NCI-H526 (cell line): ENCODE measurements at regions not wholly inside any gene's neighbourhood (a gene's known extent, or its start where the extent isn't known, plus 50 kb on each side); places are given as distances from the start of the nearest gene placed in this dataset.

ENCODE experiments used
- DNase-seq, 2 experiments: peaks; one replicate each; lab custom pipeline; 2025; lab: John Stamatoyannopoulos, UW

DNA sequence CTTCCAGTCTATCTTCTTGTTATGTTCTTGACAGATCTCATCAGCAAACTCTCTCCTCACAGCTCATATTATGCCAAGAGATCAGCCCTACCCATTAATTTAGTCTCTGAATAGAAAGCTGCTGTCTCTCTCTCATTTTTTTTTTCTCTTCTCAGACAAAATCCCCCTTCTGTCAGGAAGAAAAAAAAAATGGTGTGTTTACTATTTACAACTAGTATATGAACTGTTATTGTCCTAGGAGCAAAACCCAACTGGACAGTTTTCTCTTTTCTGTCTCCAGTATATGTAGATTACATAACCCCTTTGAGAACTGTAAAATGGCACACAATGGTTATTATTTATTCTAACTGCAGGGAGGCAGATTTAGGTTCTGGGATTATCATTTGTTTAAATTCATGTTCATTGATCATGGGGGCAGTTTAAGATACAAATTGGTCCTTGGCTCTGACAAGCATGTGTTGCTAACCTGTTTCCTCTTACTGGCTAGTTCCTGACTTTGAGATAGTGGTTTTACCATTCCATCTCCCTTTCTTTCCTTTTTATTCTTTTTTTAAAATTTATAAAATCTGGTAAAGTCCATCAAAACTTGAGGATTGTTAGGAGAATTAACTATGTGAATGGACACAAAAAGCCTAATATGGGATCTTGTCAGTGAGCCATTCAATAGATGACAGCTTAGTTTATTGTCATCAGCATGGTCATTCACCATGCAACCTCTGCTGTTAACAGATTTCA, 210.0 kb upstream of the PAPPA start:
- DNase-seq, result no peak

DNA sequence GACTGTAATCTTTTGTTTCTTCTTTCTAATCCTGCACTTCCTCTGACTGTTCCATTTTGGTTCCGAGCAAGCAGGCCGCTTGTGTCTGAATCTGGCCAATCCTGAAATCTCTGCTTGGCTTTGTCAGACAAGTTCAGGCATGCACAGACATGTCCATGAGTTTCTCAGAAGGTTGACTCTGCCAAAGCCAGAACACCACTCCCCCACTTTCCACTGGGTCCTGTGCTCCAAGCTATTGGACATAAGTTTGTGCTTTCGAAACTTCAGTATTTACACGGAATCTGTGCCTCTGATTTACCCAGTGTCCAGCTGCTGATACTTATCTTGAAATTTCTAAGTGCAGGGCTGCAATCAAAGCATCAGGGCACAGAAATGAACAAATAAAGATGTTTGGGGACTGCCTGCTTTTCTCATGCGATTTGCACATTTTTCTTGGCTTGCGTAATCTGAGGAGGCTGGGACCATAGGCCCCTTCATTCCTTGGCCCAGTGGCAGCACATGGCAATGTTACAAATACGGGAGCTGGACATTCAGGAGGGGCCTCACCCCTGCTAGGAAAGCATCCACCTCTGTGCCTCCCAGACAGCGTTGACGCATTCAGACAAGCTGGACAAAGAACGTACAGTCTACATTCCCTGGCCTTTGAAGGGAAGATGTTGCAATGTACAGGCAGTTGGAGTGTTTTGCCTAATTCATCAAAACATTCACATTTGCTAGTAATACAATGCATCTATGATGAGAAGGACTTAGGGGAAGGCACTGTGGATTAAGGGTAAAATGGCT, 209.2 kb upstream of the PAPPA start:
- peak; percentile 22 to 25 for DNase-seq

GRCh38 chr9:115945009-115945431, 208.6 kb upstream of the PAPPA start:
- DNase-seq, result no peak

DNA sequence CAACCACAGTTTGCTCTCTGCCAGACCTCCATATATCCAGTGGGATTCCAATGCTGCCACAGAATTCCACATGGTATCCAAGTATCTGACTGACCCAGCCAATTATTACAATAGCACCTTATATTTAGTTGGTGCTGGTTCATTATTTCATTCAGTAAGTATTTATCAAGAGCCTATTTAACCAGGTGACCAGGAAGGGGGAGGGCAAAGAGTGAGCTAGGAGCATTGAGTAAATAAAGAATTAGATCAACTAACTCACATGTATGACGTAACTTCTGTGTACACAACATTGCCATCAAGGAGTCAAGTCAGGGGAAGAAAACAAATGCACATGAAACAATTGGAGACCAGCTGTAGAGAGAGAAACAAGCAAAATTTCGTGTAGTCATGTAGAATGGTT, 207.1 kb upstream of the PAPPA start:
- DNase-seq, result no peak

GRCh38 chr9:115951977-115952376, 201.6 kb upstream of the PAPPA start:
- DNase-seq, result no peak

DNA sequence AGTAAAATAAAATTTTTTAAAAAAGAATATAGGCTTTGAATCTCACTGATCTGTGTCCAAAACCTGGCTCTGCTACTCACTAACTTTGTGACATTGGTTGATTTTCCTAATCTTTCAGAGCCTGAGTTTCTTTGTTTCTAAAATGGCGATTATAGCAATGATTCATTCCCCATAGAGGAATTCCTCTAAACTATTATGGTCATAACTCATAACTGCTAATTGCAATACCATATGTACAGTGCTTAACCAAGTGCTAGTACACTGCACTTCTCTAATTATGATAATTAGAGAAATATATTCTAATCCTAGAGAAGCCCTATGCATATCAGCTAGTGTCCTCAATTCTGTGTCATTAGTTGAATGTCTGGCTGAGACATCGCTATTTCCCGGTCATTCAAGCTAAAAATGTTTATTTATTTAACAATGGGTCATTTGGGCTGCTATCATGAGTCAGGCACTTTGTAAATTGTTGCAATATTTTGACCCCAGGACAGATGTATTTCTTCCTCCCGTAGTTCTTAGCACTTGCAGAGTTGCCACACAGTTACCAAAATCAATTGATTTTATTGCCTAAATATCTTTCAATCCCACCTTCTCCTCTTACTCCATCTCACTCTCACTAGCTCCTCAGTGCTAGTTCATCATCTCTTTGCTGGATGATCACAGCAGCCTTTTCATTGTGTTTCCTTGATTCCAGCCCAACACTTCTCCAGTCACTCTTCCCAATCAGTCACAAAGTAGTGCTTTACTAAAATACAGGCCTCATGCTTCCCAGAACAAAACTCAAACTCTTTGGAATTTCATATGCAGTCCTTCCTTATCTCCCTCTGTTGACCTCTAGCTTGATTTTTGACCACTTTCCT, 200.9 kb upstream of the PAPPA start:
- DNase-seq, result no peak

DNA sequence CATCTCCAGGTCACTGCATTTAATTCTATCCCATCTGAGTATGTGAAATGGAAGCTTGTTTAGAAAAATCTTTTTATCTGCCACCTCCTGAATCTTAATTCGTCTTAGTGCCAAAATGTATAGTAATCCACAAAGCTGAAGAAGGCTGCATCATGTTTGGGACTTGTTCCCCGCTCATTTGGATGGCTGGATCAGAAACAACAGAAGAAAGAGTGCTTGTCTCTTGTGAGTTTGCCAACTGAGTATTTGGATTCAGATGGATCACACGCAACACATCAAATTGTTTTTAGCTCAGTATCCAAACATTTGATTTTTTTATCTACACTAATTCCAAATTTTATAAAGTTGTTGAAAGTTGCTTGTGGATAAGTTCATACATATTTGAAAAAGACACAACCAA, 197.2 kb upstream of the PAPPA start:
- no peak for DNase-seq

- no peak for DNase-seq
Measured at GRCh38 chr9:115957585-115957984, 196.0 kb upstream of the PAPPA start.

DNA sequence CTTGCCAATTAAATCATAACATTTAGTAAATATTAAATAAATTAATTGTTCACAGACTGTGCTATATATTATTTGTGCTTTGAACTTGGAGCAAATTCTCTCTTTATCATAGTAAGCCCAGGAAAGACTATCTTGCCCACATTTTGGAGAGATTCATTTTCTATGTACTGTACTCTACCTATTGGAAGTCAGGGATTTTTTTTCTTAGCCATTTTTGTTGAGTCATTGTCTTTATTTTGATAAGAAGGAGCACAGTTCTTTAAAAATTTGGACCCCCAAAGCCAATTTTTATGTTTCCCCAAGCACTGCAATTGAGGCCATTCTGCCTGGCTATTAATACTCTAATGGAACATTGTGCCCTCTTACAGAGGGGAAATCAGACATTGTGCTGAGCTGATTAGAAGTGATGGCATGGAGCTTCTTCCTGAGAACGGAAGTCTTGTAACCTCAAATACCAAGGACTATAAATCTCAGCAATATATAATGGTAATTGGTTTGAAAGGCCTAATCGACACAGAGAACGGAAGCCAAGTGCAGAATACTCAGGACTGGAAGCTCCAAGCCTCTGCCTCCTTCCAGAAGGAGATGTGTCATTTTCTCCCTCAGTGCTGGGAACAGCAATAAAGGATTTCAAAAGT, 188.8 kb upstream of the PAPPA start:
- no peak for DNase-seq

DNA sequence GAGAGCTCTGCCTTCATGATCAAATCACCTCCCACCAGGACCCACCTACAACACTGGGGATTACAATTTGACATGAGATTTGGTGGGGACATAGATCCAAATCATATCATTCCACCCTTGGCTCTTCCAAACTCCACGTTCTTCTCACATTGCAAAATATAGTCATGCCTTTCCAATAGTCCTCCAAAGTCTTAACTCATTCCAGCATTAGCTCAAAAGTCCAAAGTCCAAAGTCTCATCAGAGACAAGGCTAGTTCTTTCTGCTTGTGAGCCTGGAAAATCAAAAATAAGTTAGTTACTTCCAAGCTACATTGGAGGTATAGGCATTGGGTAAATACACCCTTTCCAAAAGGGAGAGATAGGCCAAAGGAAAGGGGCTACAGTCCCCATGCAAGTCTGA, 186.9 kb upstream of the PAPPA start:
- no peak for DNase-seq

- DNase-seq, result no peak
Measured at GRCh38 chr9:115969096-115969495, 184.5 kb upstream of the PAPPA start.

GRCh38 chr9:115972362-115972761, 181.2 kb upstream of the PAPPA start:
- DNase-seq, result no peak

GRCh38 chr9:115972843-115973595, 180.6 kb upstream of the PAPPA start:
- peak in 1 of 2 experiments; percentile 9 for DNase-seq

DNA sequence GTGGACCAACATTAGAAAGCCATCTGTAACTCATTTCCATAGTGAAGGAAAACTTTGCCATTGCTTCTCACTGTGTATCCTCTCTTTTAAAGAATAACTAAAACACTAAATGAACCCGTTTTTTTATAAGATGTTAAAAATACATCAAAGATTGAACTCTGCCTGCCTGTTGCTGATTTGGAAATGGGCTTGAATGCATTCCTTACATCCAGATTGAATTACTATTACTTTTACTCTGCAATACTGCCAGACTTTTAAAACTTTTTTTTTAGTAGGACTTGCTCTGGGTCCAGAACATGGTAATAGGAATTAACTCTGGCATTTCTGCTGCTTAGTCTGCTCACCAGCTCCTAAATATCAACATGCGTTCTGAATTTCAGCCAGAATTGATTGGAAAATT, 176.8 kb upstream of the PAPPA start:
- DNase-seq, result no peak

DNA sequence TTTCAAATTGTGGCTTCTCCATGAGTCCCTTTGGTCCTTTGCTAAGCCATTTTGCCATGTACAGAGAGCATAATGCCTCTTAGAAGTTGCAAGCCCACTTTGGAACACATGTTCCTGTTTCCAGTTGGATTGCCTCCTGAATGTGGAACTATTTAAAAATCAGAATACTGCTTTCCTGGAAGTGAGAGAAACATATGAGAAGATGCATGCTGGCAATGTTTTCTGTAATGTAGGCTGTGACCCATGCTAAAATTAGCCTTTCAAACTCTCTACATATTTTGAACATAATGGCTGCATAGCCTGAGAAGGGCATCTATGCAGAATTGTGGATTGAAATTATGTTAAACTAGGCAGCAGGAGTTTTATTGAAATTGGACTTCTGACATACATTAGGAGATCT, 175.5 kb upstream of the PAPPA start:
- DNase-seq, result no peak

DNA sequence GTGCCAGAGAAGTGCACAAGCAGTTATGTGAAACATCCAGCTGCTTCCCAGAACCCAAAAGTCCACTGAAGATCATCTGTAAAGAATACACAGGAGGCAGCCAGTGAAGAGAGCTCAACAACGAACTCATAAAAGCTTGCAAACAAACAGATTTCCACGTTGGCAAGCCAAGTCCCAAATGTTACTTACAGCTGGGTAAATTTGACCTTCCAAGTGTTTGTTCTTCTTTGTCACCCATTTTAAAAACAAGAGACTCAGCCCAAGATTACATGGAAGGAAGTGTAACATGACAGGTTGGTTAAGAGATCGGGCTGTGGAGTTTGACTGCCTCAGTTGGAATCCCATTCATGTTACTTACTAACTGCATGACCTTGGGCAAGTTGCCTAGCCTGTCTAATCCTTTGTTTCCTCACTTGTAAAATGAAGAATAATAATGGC, 174.9 kb upstream of the PAPPA start:
- DNase-seq, result no peak

- DNase-seq, result no peak
Measured at GRCh38 chr9:115980054-115980453, 173.5 kb upstream of the PAPPA start.

- DNase-seq, result no peak
Measured at GRCh38 chr9:115980502-115980901, 173.1 kb upstream of the PAPPA start.

- no peak for DNase-seq
Measured at GRCh38 chr9:115980976-115981375, 172.6 kb upstream of the PAPPA start.

- no peak for DNase-seq
Measured at GRCh38 chr9:115983366-115983765, 170.2 kb upstream of the PAPPA start.

DNA sequence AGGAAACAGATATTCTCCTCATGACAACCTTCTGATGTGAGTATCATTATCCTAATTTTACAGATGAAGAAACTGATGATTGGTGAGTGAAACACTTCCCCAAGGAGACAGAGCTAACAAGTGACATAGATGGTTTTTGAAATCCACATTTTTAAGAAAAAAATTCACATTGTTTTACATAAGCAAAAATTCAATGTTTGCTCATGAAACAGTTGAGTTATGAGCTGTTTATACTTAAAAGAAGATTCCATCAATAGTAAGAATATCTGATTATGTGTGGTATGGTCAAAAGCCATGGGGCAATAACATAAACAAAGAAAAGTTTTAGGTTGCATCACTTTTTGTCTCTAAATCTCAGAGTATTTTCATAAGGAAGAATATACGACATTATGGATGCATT, 167.9 kb upstream of the PAPPA start:
- no peak for DNase-seq
